ENCODE measurements at regions not wholly inside any gene's neighbourhood (a gene's known extent, or its start where the extent isn't known, plus 50 kb on each side); places are given as distances from the start of the nearest gene placed in this dataset.

DNA sequence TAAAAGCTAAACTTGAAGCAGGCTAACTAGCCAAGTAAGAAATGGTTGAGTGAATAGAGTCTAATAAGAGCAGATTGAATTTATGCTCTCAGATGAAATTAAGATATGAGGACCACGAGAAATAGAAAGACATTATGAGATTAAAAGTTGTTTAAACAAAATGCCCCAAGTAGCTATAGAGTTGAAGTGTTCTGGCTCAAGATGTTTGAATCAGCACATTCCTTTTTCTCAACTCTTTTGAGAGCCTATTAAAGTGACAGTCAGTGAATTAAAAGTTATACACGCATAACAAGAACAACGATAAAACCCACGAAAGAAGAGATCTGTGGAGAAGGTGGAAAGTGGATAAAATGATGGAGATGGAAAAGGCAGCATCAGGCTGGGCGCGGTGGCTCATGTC lies 322.2 kb upstream of the ANKRD30A start:
- Histone ChIP-seq H3K27ac (ENCODE audit: low read length) (no peak overlapping the region), H3K4me3 (ENCODE audit: low read length) (no peak overlapping the region), H3K9me3 (ENCODE audit: control insufficient read depth, insufficient read depth, low read length) (no peaks in the 10 kb centered on the region), H3K36me3 (ENCODE audit: control insufficient read depth, insufficient read depth, low read length) (no peaks in the 10 kb centered on the region), H3K27me3 (ENCODE audit: control insufficient read depth, insufficient read depth, low read length) (no peaks in the 10 kb centered on the region), H3K4me1 (ENCODE audit: control insufficient read depth, insufficient read depth, low read length) (no peaks in the 10 kb centered on the region)
- ATAC-seq = no peak
- Mint-ChIP-seq H3K9me3 (peaks cover 6 to 7% of the 10 kb centered on the region in 2 donors), H3K36me3 (no peaks in the 10 kb centered on the region), H3K27ac (no peak overlapping the region), H3K27me3 (ENCODE audit: low read depth in 2 of 2) (peaks cover 0 to 2% of the 10 kb centered on the region in 2 donors), H3K4me1 (no peaks in the 10 kb centered on the region), H3K4me3 (no peak overlapping the region)
- WGBS (ENCODE audit: insufficient coverage) = 90% methylated on average over 6 of the region's 6 CpGs
- TF ChIP-seq, protein P1, sequence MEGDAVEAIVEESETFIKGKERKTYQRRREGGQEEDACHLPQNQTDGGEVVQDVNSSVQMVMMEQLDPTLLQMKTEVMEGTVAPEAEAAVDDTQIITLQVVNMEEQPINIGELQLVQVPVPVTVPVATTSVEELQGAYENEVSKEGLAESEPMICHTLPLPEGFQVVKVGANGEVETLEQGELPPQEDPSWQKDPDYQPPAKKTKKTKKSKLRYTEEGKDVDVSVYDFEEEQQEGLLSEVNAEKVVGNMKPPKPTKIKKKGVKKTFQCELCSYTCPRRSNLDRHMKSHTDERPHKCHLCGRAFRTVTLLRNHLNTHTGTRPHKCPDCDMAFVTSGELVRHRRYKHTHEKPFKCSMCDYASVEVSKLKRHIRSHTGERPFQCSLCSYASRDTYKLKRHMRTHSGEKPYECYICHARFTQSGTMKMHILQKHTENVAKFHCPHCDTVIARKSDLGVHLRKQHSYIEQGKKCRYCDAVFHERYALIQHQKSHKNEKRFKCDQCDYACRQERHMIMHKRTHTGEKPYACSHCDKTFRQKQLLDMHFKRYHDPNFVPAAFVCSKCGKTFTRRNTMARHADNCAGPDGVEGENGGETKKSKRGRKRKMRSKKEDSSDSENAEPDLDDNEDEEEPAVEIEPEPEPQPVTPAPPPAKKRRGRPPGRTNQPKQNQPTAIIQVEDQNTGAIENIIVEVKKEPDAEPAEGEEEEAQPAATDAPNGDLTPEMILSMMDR (IDR thresholded peaks at IDR 0.05) = no peak
- no peak for DNase-seq
- intact Hi-C loops (cut with micrococcal nuclease) = no loop called here

GRCh38 chr10:36802490-36803153 lies 322.8 kb upstream of the ANKRD30A start:
- H3K27me3 Mint-ChIP-seq (ENCODE audit: low read depth in 2 of 2) = peaks cover 0 to 2% of the 10 kb centered on the region in 2 donors
- no peaks in the 10 kb centered on the region for H3K36me3 Mint-ChIP-seq
- TF ChIP-seq, protein P1 (IDR thresholded peaks at IDR 0.05) = no peak
- Histone ChIP-seq H3K27me3 (ENCODE audit: control insufficient read depth, insufficient read depth, low read length) (no peaks in the 10 kb centered on the region), H3K4me3 (ENCODE audit: low read length) (no peak overlapping the region), H3K36me3 (ENCODE audit: control insufficient read depth, insufficient read depth, low read length) (no peaks in the 10 kb centered on the region), H3K4me1 (ENCODE audit: control insufficient read depth, insufficient read depth, low read length) (no peaks in the 10 kb centered on the region), H3K27ac (ENCODE audit: low read length) (no peak overlapping the region), H3K9me3 (ENCODE audit: control insufficient read depth, insufficient read depth, low read length) (no peaks in the 10 kb centered on the region)
- H3K9me3 Mint-ChIP-seq = peaks cover 6 to 7% of the 10 kb centered on the region in 2 donors
- intact Hi-C loops (cut with micrococcal nuclease) = no loop called here
- 92% methylated on average over 12 of the region's 13 CpGs for WGBS (ENCODE audit: insufficient coverage)
- no peak overlapping the region for H3K27ac Mint-ChIP-seq
- no peaks in the 10 kb centered on the region for H3K4me1 Mint-ChIP-seq
- H3K4me3 Mint-ChIP-seq = no peak overlapping the region
- ATAC-seq = no peak
- DNase-seq = no peak

DNA sequence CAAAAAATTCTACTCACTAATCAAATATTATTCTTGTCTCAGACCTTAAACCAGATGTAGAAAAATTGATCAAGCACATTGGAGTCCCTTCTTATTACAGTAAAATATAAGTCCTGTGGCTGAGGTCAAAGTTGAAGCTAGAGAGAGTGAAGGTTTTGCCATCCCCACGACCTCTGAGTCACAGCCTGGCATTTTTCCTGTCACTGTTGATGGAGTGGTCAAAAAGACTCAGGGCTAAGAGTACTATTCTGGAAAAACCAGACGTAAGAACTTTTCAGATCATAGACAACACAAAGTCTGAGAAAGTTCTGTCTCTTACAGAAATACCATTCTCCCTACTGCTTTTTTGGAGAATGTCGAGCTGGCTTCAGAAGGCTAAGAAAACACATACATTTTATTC lies 323.7 kb upstream of the ANKRD30A start:
- WGBS (ENCODE audit: insufficient coverage) = 71% methylated on average over 2 of the region's 3 CpGs
- TF ChIP-seq, protein P1 (IDR thresholded peaks at IDR 0.05) = no peak
- Mint-ChIP-seq H3K9me3 (peaks cover 6 to 7% of the 10 kb centered on the region in 2 donors), H3K27ac (no peak overlapping the region), H3K36me3 (no peaks in the 10 kb centered on the region), H3K4me3 (no peak overlapping the region), H3K27me3 (ENCODE audit: low read depth in 2 of 2) (peaks cover 0 to 2% of the 10 kb centered on the region in 2 donors), H3K4me1 (no peaks in the 10 kb centered on the region)
- ATAC-seq = no peak
- Histone ChIP-seq H3K36me3 (ENCODE audit: control insufficient read depth, insufficient read depth, low read length) (no peaks in the 10 kb centered on the region), H3K9me3 (ENCODE audit: control insufficient read depth, insufficient read depth, low read length) (no peaks in the 10 kb centered on the region), H3K4me3 (ENCODE audit: low read length) (no peak overlapping the region), H3K27me3 (ENCODE audit: control insufficient read depth, insufficient read depth, low read length) (no peaks in the 10 kb centered on the region), H3K27ac (ENCODE audit: low read length) (no peak overlapping the region), H3K4me1 (ENCODE audit: control insufficient read depth, insufficient read depth, low read length) (no peaks in the 10 kb centered on the region)
- no peak for DNase-seq
- intact Hi-C loops (cut with micrococcal nuclease) = no loop called here

DNA sequence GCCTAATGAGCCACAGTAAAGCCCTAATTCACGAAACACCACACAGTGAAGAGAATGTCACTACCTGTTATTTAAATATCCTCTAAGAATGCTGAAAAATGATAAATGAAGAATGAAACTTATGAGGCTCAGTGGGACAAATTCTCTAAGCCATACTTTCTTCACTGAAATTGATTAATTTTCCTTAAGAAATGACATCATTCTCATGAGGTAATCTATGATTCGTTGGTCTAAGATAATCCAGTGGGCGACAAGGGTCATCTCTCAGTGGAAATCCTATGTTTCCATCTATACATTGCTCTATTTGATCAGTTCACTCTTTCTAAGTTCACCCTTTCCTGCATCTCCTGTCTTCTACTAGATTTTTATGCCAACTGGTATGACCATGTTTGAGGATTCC lies 330.4 kb upstream of the ANKRD30A start:
- H3K4me1 ChIP-seq (ENCODE audit: control insufficient read depth, insufficient read depth, low read length) = no peaks in the 10 kb centered on the region
- H3K27ac ChIP-seq (ENCODE audit: low read length) = no peak overlapping the region
- no peaks in the 10 kb centered on the region for H3K36me3 Mint-ChIP-seq
- H3K4me3 Mint-ChIP-seq = no peak overlapping the region
- ATAC-seq (no peak), DNase-seq (no peak)
- no peak overlapping the region for H3K4me3 ChIP-seq (ENCODE audit: low read length)
- TF ChIP-seq, protein P1 (IDR thresholded peaks at IDR 0.05) = no peak
- no peaks in the 10 kb centered on the region for H3K36me3 ChIP-seq (ENCODE audit: control insufficient read depth, insufficient read depth, low read length)
- intact Hi-C loops (cut with micrococcal nuclease) = no loop called here
- H3K27me3 Mint-ChIP-seq (ENCODE audit: low read depth in 2 of 2) = peaks cover 0 to 2% of the 10 kb centered on the region in 2 donors
- H3K27me3 ChIP-seq (ENCODE audit: control insufficient read depth, insufficient read depth, low read length) = no peaks in the 10 kb centered on the region
- peaks cover 4 to 5% of the 10 kb centered on the region in 2 donors for H3K9me3 Mint-ChIP-seq
- no peak overlapping the region for H3K27ac Mint-ChIP-seq
- H3K4me1 Mint-ChIP-seq = no peaks in the 10 kb centered on the region
- 93% methylated on average over 2 of the region's 3 CpGs for WGBS (ENCODE audit: insufficient coverage)
- H3K9me3 ChIP-seq (ENCODE audit: control insufficient read depth, insufficient read depth, low read length) = no peaks in the 10 kb centered on the region

Data from natural killer cell (primary cell).